Ureter (tissue), 1 donor: ENCODE measurements at regions not wholly inside any gene's neighbourhood (a gene's known extent, or its start where the extent isn't known, plus 50 kb on each side); places are given as distances from the start of the nearest gene placed in this dataset.

ENCODE experiments used
- DNase-seq: peaks from one replicate; pipeline ENCODE4 v3.0.0-alpha.2; 2020; ENCODE audit warnings: low spot score
- donor health status: DM: yes; HTN: yes; CAD: no.

DNA sequence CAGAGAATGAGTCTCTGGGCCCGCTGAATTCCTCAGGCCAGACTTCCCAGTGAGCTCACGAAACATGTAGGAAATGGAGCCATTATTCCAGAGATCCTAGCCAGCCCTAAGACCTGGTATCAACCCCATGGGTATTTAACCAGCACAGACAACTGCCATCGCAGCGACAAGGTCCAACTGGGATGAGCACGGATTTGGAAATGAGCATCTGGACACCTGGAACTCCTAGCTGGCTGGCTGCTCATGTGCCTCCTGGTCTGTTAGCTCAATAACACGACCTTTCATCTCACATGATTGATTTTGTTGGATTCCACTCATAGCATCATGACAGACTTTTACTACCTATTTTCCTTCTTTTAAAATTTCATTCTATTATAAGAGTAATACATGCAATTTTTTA, 51.0 kb downstream of the POU3F3 start:
- no peak for DNase-seq

DNA sequence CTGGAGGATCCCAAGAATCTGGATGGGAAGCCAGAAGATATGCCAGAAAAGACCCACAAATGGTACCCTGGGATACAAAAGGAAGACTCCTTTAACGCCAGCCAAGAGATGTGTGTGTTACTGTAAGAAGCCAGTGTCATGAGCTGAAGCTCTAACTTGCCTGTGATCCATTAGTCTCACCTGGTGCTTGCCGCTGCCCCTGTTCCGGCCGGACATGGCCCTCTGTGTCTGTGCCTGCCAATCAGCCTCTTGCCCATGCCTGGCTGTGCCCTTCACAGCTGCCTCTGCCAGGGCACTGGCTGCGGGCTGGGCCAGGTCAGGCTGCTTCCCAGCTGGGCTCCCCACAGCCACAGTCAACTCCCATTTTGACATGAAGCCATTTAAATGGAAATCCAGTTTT, 55.4 kb downstream of the POU3F3 start:
- no peak for DNase-seq

DNA sequence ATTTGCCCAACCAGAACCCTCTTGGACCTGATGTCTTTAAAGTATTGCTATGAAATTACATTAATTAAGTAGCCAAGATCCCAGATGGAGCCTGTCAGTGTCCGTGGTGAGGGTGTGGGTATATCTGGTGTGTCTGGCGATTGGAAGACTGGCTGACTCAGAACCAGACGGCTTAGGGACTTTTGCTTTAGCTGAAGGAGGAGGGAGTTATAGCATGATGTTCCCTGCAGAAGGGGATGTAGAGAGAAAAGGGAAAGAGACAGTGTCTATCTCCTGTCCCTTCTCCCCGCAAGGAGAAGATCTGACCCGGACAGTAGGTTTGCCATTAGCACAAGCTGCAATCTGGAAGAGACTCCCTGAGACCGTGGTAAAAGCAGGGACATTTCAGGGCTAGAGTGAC, 60.6 kb downstream of the POU3F3 start:
- DNase-seq: no peak

DNA sequence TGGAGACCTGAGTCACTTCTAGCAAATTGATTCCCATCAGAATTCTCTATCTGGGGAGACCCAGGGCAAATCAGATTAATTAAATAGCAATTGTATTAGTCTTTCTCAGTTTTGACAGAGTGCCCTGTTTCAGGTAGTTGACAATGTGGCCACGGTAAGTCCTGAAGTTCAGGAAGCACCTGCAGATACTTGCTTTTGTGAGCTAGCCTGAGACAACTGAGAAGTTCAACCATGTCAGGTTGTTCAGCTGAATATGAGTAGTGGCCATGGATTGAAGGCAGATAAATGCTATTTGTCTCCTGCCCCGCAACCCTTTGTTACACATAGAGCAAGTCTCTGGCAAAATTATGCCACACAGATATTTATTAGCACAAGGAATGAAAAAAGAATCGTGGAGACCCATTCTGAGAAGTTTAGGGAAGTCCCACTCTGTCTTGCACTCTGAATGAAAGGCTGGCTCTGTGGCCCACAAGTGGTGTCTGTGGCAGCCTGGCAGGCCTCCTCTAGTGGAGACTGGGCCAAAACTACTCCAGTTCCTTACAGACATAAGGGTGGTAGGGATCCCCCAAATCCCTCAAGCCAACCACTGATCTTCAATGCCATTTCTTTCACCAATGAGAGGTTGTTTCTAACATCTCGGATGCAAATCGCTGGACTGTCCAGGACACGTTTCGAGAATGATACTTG, 61.3 kb downstream of the POU3F3 start:
- no peak for DNase-seq

DNA sequence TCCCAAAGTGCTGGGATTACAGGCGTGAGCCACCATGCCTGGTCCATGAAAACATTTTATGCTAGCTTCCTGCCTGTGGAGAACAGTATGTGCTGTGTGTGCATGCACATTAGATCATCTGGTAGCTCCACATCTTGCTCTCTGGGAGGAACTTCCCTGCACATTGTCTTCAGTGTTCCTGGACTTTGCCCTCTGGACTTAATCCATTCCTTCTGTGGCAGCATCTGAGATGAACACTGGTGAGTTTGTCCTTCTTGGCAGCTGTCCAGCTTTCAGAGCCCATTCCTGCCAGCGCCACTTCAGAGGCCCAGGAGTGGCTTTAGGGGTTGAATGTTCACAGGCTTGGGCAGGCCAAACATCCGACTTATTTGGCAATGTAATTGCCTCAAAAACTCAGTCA, 65.2 kb downstream of the POU3F3 start:
- DNase-seq: no peak

DNA sequence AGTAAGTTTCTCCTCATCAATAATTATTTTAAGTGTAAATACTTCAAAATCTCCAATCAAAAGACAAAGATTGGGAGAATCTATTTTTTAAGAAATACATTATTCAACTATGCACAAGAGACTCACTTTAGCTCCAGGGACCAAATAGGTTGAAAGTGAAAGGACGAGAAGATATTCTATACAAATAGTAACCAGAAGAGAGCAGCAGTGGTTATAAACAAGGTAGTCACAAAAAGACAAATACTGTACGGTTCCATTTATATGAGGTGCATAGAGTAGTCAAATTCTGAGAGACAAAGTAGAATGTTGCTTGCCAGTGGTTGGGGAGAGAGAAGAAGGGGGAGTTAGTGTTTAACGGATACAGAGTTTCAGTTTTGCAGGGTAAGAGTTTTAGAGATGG, 69.8 kb downstream of the POU3F3 start:
- no peak for DNase-seq

DNA sequence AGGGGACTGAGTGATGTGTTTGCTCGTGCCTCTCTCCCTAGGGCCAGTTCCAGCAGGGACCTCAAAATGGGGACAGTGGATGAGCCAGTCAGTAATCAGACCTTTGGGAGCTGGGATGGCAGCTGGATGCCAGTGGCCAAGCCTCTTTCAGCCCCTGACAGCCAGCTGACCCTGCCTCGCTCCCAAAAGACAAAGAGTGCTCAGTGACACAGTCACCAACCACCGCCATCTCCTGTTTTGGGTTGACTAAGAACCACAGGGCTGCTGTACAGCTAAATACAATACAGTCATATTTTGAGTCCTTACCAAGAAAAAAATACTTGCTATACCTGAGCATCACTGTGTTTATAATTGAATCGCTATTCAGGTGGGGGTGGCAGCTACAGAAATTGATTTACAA, 75.7 kb downstream of the POU3F3 start:
- no peak for DNase-seq

DNA sequence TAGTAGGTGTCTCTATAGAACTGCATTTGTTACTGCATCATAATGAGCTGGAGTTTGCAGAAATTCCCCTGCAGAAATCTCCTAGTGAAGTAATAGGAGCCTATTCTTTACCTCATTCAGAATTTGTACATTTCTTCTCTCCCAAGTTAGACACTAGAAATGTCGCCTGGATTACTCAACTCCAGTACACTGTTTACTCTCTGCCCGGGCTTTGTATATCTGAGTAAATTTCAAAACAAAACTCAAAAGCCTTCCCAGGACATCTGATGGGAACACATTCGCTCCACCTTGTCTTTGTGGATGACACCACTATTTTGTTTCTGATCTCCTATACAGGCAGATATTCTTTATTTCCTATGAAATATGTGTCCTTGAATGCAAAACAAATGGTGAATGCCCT, 76.8 kb downstream of the POU3F3 start:
- DNase-seq: no peak

DNA sequence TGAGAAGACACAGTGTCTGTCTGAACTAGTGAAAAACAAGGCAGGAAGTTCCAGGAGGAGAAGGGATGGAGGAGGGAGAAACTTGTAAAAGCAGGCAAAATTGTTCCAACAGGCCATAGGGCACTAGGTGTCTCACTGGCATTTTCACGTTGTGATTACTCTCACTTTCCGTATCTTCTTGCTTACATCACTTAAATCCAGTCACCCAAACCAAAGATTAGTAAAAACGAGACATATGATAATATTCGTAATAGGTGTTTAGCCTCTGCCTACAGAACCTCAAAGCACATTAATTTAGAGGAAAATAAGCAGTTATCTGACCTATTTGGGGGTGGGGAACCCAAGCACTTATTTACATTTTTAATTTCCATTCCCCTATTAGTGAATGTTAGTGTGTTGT, 78.3 kb downstream of the POU3F3 start:
- DNase-seq: no peak

DNA sequence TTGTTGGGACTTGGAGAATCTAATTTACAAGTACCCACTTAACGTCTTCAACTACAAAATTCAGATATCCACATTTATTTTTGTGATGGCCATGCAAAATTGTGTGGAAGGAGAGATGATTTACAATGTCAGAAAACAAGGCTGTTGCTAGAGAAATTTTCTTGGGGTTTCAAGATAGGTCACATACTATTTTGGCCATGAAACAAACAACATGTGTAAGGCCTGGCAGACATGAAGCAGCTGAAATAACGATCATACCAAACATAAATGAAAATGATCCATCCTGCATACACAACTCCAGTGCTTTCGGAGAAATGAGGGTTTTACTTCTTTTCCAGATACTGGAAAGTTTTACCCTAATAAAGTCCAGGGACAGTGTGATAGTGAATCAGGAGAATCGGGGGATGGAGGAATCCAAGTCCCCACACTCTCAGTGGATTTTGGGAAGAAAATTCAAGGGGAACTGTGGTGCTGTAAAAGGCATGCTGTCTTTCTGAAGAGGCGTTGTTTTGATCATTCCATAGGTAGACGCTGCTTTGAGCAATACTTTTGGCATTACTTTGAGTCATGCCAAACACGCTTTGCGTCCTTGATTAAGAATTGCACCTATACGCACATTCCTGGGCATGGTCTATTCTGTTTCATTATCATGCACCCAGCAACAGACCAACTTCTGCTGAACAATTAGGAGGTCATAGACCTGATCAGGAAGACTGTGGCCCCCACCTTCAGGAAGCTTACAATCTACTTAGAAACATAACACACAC, 79.4 kb downstream of the POU3F3 start:
- DNase-seq: no peak

DNA sequence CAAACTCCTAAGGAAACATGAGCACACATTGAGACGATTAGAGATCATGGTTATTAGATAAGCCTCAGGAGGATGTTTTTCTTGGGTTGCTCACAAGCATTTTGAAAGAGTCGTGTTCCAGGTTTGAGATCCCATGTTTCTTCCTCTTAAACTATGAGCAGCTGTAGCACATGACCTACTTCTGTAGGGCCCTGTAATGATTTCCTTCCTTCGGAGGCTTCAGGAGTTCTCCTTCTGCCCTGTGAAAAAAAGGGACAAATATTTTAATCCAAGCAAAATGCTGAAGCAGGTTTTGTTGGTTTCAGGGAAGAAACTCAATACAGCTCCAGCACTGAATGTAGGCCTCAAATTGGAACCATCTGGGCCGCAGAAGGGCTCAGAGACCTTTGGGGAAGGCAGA, 82.6 kb downstream of the POU3F3 start:
- no peak for DNase-seq

DNA sequence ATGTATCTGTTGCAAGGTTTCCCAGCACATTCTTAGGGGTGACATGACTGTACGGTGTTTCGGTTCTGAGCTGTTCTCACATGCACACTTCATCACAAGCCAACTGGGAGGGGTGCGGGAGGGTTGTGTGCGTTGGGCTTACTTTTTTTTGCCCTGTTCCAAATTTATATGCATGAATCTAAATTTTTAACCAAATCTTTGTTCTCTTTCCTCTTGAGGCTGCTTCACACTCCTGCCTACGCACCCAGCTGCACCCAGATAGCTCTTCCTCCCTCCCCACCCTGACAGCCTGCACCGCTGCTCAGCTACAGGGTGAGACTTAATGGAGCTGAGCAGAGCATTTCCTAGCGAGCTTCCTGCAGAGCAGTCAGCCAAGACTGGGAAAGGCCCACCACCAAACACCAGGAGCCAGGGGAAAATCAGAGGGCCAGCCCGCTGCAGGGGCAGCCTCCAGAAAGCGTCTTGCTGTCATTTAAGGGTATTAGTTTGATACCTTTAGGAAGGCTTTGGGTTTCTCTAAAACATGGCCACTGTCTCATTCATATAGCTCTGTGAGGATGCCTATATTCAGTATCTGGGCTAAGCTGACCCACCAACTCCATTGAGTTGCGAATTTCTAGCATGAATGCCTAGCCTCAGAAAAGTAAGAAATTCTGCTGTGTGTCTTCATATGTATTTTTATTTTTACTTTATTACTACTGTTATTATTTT, 84.5 kb downstream of the POU3F3 start:
- no peak for DNase-seq

DNA sequence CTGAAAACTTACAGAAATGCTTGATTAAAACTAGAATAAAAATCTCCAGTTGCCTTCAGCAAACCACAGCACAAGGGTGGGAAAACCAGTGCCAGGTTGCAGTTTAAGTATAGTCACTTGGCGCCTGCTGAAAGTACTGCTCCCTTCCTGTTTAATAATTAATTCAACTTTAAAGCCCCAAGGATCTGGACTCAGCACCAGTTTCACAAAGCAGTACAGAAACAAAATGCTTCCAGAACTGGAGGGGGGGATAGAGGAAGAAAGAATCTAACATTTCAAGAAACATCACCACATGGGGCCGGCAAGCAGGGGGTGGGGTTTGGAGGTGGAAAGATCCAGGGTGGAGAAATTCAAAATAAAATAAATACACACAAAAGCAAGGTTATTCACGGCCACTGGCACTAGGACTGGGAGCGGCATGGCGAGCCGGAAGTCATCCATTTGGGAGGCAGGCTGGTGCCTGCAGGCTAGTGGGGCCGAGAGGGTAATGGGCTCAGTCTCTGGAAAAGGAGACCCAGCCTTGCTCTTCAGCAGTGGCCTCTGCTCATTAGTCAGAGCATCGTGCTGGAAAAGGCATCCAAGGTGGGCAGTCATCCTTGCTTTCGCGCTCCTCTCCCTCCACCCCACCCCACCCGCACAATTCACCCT, 85.8 kb downstream of the POU3F3 start:
- no peak for DNase-seq

DNA sequence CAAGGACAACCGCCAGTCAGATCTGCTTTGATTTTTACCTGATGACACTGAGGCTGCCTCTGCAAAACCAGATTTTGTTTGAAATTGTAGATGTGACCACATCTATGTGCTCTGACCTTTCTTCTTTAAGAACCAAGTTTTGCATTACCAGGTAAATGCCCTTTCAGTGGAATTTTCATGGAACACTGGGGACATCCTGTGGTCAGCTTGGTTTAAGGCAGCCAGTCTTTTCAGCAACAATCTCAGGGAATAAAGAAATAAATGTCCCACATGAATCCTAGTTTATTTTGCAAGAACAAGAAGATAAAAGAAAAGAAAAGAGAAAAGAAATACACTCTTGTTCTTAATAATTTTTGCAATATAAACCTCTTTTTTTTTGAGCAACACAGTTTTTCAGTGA, 90.6 kb downstream of the POU3F3 start:
- DNase-seq: no peak

DNA sequence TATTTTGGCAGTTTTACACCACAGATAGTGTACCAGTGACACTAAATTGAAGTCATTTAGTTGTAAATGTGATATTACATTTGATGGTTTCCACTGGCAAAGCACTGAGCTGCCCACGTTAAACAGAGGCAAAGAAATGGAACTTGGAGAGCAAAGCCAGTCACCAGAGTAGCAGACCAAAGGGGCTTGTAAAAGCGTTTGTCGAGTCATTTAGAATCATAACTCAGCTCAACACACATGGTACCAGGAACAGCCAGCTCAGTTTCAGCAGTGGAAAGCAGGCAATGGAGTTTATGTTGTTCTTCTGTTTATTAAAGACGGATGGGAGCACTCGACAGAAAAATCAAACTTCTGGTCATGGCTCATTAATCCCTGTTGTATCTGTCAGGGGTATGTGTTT, 91.2 kb downstream of the POU3F3 start:
- DNase-seq: no peak

DNA sequence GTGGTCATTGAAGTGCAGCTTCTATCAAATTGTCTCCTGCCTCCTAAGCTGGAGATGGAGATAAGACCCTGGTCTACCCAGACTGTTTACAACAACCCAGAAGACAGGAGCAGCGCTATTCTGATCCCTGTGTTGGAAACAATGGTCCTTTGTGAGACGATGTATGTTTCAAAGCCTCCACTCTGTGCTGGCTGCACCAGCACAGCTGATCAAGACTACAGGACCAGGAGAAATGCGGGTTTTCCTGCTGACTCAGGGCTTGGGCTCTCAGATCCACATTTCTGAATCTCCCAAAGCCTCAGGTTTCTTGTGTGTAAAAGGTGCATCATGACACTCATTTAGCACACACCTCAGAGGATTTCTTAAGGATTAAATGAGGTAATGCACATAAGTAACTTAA, 92.0 kb downstream of the POU3F3 start:
- DNase-seq: no peak

DNA sequence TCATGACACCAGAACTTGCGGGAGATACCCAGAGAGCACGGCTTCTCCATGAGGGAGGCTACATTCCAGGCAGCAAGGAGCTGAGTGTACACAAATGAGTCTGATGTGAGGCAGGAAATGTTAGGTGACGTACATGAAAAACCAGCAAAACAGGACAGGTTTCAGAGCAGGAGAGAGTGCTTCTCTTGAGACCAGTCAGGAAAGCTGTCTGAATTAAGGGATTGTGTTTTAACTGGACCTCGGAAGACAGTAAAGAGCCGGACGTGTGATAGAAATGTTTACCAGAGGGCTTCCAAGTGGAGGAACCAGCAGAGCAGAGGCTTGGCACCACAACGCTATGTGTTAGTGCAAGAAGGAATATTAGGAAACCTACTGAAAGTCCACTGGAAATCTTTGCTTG, 90.4 kb upstream of the MRPS9 start:
- peak; percentile 51 for DNase-seq

DNA sequence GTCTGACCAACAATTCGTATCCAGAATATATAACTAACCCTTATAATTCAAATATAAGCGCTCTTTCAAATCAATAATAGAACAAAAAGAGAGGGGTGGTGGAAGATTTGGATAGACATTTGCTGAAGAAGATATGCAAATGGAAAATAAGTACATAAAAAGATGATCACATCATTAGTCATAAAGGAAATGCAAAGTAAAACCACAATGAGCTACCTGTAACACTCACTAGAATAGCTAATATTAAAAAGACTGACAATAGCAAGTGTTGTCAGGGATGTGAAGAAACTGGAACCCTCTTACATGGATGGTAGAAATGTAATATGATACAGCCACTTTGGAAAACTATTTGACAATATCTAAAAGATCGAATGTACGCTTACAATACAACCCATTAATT, 84.9 kb upstream of the MRPS9 start:
- DNase-seq: no peak

DNA sequence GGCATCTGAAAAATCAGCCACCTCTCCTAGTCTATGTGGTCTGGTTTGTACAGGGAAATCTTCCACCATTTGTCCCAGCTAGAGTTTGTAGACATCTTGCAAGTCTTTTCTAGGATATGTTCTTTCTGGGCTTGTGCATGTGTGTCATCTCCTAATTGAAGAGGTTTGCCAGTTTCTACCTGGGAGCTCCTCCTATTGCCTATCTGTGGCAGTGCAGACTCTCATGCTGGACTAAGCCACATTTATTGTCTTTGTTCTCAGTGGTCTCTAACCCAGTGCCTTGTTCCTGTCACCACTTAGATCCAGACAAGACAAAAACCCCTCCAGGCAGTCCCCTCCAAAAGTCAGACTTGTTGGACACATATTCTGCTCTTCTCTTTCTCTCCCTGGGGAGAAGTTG, 72.0 kb upstream of the MRPS9 start:
- DNase-seq: no peak

DNA sequence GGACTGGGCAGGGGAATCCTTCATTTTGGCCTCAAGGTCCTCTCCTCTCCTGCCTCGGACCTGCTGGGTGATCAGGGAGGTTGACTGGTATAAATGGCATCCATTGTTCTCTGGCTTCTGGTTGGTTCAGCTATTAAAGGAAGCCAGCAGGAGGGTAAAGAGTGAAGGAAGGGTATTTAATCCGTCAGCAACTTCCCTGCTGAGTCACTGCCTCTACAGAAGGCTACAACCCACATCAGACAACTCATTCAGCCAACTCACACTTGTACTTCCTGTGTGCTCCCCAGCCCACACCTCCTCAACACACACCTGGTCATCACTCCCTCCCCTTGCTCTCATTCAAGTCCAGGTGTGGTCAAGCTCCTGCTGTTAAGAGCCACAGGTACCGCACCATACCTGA, 68.3 kb upstream of the MRPS9 start:
- no peak for DNase-seq

DNA sequence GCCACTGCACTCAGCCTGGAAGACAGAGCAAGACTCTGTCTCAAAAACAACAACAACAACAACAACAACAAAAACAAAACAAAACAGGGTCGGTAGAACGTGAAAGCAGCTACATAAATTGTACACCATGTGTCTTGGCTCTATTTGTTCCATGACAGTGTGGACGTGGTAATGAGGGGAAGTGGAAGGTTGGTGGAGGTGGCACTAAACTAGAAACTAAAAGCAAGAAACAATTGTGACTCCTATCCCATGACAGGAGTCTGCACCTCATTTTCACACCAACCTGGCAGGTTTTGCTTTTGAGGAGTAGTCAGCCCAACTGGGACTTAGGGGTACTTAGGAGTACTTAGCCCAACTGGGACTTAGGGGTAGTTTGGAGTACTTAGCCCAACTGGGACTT, 62.5 kb upstream of the MRPS9 start:
- DNase-seq: no peak

DNA sequence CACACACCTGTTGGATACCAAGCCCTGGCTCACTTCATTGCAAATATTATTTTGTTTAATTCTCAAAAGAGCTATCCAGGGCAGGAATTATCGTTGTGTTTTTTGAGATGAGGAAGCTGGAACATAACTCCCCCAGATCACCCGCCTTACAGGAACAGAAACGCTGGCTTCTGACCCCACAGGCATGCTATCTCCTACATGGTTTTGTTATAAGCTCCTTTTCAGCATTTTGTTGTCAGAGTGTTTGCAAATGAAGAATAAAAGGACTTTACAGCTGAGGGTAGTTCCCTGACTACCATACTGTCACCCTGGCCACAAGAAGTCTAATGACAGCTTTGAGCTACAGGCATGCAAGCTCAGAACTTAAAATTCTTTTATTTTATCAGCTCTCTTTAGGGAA, 62.0 kb upstream of the MRPS9 start:
- DNase-seq: no peak
